GM20000 (cell line): ENCODE measurements at regions not wholly inside any gene's neighbourhood (a gene's known extent, or its start where the extent isn't known, plus 50 kb on each side); places are given as distances from the start of the nearest gene placed in this dataset.
"Not testable (repeated sequence)": the region's sequence is repeated elsewhere in the genome, so short reads cannot be mapped to it uniquely, and the experiment has no call there.

Experiments used
- DNase-seq: peaks from one replicate; pipeline ENCODE4 v3.0.0; 2012; ENCODE audit warnings: low spot score
- CTCF ChIP-seq: IDR thresholded peaks from 2 replicates; pipeline ENCODE4 v1.5.1; 2012; ENCODE audit warnings: mild to moderate bottlenecking, control low read depth; ENCODE audit errors: extremely low read depth, missing control alignments

- TF ChIP-seq CTCF = no peak
- DNase-seq = no peak
These were observed 350.3 kb upstream of the RPS23 start for GRCh38 chr5:82628364-82628910.

GRCh38 chr5:82626905-82627591 is 348.9 kb upstream of the RPS23 start:
- not testable (repeated sequence) for DNase-seq

- not testable (repeated sequence) for DNase-seq
These were observed 347.9 kb upstream of the RPS23 start for GRCh38 chr5:82626012-82626411.

DNA sequence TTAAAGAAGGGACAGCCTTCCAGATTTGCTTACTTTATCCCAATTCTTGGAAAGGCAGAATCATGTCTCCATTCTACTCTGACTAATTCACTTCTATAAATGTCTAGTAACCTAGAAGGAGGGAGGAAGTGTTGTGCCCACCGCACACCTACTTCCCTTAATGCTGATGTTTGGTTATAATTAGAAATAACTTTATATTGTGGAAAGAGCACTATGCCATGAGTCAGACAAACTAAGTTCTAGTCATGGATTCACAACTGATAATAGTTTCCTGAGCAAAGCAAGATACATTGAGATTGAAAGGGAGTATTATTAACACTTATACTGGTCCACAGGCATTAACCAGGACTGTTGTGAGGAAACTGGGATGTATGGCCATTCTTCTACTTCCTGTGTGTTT is 345.9 kb upstream of the RPS23 start:
- TF ChIP-seq CTCF = no peak
- no peak for DNase-seq

GRCh38 chr5:82622711-82623514 is 344.8 kb upstream of the RPS23 start:
- TF ChIP-seq CTCF = no peak
- no peak for DNase-seq

- TF ChIP-seq CTCF = no peak
- DNase-seq = no peak
These were observed 344.1 kb upstream of the RPS23 start for GRCh38 chr5:82622205-82622604.

DNA sequence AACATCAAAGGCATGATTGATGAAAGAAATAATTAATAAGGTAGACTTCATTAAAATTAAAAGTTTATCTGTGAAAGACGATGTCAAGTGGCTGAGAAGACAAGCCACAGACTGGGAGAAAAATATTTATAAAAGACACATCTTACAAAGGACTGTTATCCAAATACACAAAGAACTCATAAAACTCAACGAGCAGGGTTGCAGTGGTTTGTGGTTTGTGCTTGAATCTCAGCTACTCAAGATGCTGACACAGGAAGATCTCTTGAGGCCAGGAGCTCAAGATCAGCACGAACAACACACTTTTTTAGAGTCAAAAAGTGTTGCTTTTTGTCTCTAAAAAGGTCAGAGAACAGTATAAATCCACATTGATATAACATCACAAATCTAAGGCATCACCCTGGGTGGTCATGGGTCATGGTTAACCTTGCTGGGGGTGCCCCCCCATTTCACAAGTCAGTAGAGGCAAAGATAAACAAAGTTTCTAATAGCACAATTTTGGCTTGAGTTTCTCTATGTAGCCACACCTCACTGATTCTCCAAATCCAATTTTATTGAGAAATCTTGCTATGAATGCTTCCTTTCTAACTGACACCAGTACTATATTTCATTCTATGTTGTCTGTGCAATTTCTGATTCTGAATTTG is 342.9 kb upstream of the RPS23 start:
- no peak for TF ChIP-seq CTCF
- DNase-seq = no peak

DNA sequence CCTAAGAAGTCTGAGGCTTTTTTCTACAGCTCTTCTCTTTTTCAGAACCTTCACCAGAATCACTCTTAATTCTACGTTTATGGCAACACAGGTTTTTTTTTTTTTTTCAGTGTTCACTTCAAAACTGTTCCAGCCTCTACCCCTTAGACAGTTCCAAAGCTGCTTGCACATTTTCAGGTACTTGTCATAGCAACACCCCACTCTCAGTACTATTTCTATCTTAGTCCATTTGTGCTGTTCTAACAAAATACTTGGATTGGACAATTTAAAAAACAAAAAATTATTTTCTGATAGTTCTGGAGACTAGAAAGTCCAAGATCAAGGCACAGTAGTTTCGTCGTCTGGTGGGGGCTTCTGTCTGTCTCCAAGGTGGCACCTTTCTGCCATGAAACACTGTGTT is 340.9 kb upstream of the RPS23 start:
- no peak for TF ChIP-seq CTCF

More for the DNA sequence above, 340.9 kb upstream of the RPS23 start:
- DNase-seq = no peak
